ENCODE measurements at regions not wholly inside any gene's neighbourhood (a gene's known extent, or its start where the extent isn't known, plus 50 kb on each side); places are given as distances from the start of the nearest gene placed in this dataset.
"Not testable (repeated sequence)": the region's sequence is repeated elsewhere in the genome, so short reads cannot be mapped to it uniquely, and the experiment has no call there.

- no peak for DNase-seq
Measured at GRCh38 chr10:117492504-117492903, 50.0 kb upstream of the EMX2 start.

- DNase-seq = no peak
Measured at GRCh38 chr10:117488004-117488403, 54.5 kb upstream of the EMX2 start.

- DNase-seq = no peak
Measured at GRCh38 chr10:117486606-117487005, 55.9 kb upstream of the EMX2 start.

GRCh38 chr10:117483056-117483590 is 59.4 kb upstream of the EMX2 start:
- no peak for DNase-seq

GRCh38 chr10:117481011-117481410 is 61.5 kb upstream of the EMX2 start:
- DNase-seq = not testable (repeated sequence)

GRCh38 chr10:117480097-117480496 is 62.4 kb upstream of the EMX2 start:
- no peak for DNase-seq

GRCh38 chr10:117477961-117478670 is 64.4 kb upstream of the EMX2 start:
- DNase-seq = no peak

- DNase-seq = peak; percentile 44
Measured at GRCh38 chr10:117477211-117477947, 65.2 kb upstream of the EMX2 start.

GRCh38 chr10:117476716-117477115 is 65.8 kb upstream of the EMX2 start:
- peak; percentile 50 for DNase-seq

- no peak for DNase-seq
Measured at GRCh38 chr10:117476281-117476680, 66.3 kb upstream of the EMX2 start.

- no peak for DNase-seq
Measured at GRCh38 chr10:117472872-117473271, 69.7 kb upstream of the EMX2 start.

GRCh38 chr10:117471344-117471874 is 71.1 kb upstream of the EMX2 start:
- no peak for DNase-seq

GRCh38 chr10:117470733-117471132 is 71.8 kb upstream of the EMX2 start:
- no peak for DNase-seq

GRCh38 chr10:117468665-117469064 is 73.9 kb upstream of the EMX2 start:
- no peak for DNase-seq

- no peak for DNase-seq
Measured at GRCh38 chr10:117464176-117464575, 78.4 kb upstream of the EMX2 start.

GRCh38 chr10:117463545-117463920 is 79.0 kb upstream of the EMX2 start:
- DNase-seq = no peak

- DNase-seq = no peak
Measured at GRCh38 chr10:117462816-117463544, 79.6 kb upstream of the EMX2 start.

GRCh38 chr10:117462424-117462792 is 80.1 kb upstream of the EMX2 start:
- no peak for DNase-seq

GRCh38 chr10:117461766-117462423 is 80.7 kb upstream of the EMX2 start:
- peak; percentile 73 for DNase-seq

- no peak for DNase-seq
Measured at GRCh38 chr10:117460846-117461765, 81.4 kb upstream of the EMX2 start.

- no peak for DNase-seq
Measured at GRCh38 chr10:117458571-117458970, 83.3 kb upstream of the PDZD8 start.

GRCh38 chr10:117457932-117458331 is 82.7 kb upstream of the PDZD8 start:
- no peak for DNase-seq
